Right lung (tissue), 2 donors: ENCODE measurements at regions not wholly inside any gene's neighbourhood (a gene's known extent, or its start where the extent isn't known, plus 50 kb on each side); places are given as distances from the start of the nearest gene placed in this dataset.
"Not testable (repeated sequence)": the region's sequence is repeated elsewhere in the genome, so short reads cannot be mapped to it uniquely, and the experiment has no call there.

Experiments used
- DNase-seq, 2 donors: peaks; one replicate each; pipeline ENCODE4 v3.0.0-alpha.2; 2013

- DNase-seq: no peak
Measured at GRCh38 chr9:115880221-115880885, 273.2 kb upstream of the PAPPA start.

- no peak for DNase-seq
Measured at GRCh38 chr9:115882911-115883310, 270.7 kb upstream of the PAPPA start.

- DNase-seq: peak; percentile 8 to 25
Measured at GRCh38 chr9:115883467-115884329, 269.9 kb upstream of the PAPPA start.

- DNase-seq: no peak
Measured at GRCh38 chr9:115884846-115885245, 268.7 kb upstream of the PAPPA start.

- no peak for DNase-seq
Measured at GRCh38 chr9:115888131-115888530, 265.5 kb upstream of the PAPPA start.

- DNase-seq: no peak
Measured at GRCh38 chr9:115891929-115892328, 261.7 kb upstream of the PAPPA start.

GRCh38 chr9:115898478-115898877 lies 255.1 kb upstream of the PAPPA start:
- DNase-seq: not testable (repeated sequence)

- DNase-seq: no peak
Measured at GRCh38 chr9:115900698-115901097, 252.9 kb upstream of the PAPPA start.

- DNase-seq: no peak
Measured at GRCh38 chr9:115910959-115911358, 242.6 kb upstream of the PAPPA start.

- DNase-seq: peak; percentile 43 to 48
Measured at GRCh38 chr9:115912086-115912485, 241.5 kb upstream of the PAPPA start.

GRCh38 chr9:115913696-115914095 lies 239.9 kb upstream of the PAPPA start:
- no peak for DNase-seq

GRCh38 chr9:115914291-115914690 lies 239.3 kb upstream of the PAPPA start:
- DNase-seq: no peak

- DNase-seq: no peak
Measured at GRCh38 chr9:115921301-115921700, 232.3 kb upstream of the PAPPA start.

- DNase-seq: no peak
Measured at GRCh38 chr9:115922444-115922843, 231.1 kb upstream of the PAPPA start.

GRCh38 chr9:115923410-115923809 lies 230.2 kb upstream of the PAPPA start:
- no peak for DNase-seq

- DNase-seq: peak; percentile 57 to 63
Measured at GRCh38 chr9:115923903-115924668, 229.5 kb upstream of the PAPPA start.

- DNase-seq: no peak
Measured at GRCh38 chr9:115924669-115924987, 229.0 kb upstream of the PAPPA start.

- DNase-seq: no peak
Measured at GRCh38 chr9:115925424-115925823, 228.2 kb upstream of the PAPPA start.

- DNase-seq: no peak
Measured at GRCh38 chr9:115930472-115930871, 223.1 kb upstream of the PAPPA start.

GRCh38 chr9:115938479-115938878 lies 215.1 kb upstream of the PAPPA start:
- DNase-seq: no peak

GRCh38 chr9:115939065-115939765 lies 214.4 kb upstream of the PAPPA start:
- DNase-seq: no peak
